Astrocyte of the spinal cord (primary cell): ENCODE measurements at regions not wholly inside any gene's neighbourhood (a gene's known extent, or its start where the extent isn't known, plus 50 kb on each side); places are given as distances from the start of the nearest gene placed in this dataset.
A peak's percentile ranks its signal among the peaks of the same experiment; 100 is the strongest.

ENCODE experiments used
- DNase-seq: peaks from one replicate; pipeline ENCODE4 v3.0.0; 2011; ENCODE audit warnings: low read depth, low spot score
- H3K4me3 ChIP-seq: 2 replicates; pipeline ENCODE4 v1.5.1; 2011; ENCODE audit warnings: low read depth, mild to moderate bottlenecking, low read length, moderate library complexity
- in situ Hi-C: cut with HindIII; loops from 2 replicates; pipeline ENCODE4 v1.10.0; 2017; ENCODE audit warnings: low sequenced_read_pairs
- TF ChIP-seq, protein P1 (sequence below): IDR thresholded peaks from 2 replicates; pipeline ENCODE4 v1.5.1; 2012; ENCODE audit warnings: low read depth, mild to moderate bottlenecking, low read length, inconsistent platforms

DNA sequence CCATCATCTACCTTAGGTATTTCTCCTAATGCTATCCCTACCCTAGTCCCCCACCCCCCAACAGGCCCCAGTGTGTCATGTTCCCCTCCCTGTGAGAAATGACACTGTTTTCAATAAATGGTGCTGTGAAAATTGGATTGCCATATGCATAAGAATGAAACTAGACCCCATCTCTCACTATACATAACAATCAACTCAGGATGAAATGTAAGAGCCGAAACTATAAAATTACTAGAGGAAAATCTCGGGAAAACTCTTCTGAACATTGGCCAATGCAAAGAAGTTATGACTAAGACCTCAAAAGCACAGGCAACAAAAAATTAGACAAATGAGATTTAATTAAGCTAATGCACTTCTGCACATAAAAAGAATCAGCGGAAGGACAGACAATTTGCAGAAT lies 138.2 kb downstream of the SUCLA2 start:
- in situ Hi-C loops = no loop called here
- DNase-seq = no peak
- H3K4me3 ChIP-seq = no peak overlapping the region
- TF ChIP-seq, protein P1, sequence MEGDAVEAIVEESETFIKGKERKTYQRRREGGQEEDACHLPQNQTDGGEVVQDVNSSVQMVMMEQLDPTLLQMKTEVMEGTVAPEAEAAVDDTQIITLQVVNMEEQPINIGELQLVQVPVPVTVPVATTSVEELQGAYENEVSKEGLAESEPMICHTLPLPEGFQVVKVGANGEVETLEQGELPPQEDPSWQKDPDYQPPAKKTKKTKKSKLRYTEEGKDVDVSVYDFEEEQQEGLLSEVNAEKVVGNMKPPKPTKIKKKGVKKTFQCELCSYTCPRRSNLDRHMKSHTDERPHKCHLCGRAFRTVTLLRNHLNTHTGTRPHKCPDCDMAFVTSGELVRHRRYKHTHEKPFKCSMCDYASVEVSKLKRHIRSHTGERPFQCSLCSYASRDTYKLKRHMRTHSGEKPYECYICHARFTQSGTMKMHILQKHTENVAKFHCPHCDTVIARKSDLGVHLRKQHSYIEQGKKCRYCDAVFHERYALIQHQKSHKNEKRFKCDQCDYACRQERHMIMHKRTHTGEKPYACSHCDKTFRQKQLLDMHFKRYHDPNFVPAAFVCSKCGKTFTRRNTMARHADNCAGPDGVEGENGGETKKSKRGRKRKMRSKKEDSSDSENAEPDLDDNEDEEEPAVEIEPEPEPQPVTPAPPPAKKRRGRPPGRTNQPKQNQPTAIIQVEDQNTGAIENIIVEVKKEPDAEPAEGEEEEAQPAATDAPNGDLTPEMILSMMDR = no peak

GRCh38 chr13:47859165-47859564 lies 141.9 kb downstream of the SUCLA2 start:
- peak; percentile 32 for DNase-seq
- in situ Hi-C loops = no loop called here
- TF ChIP-seq, protein P1 = no peak
- H3K4me3 ChIP-seq = no peak overlapping the region

DNA sequence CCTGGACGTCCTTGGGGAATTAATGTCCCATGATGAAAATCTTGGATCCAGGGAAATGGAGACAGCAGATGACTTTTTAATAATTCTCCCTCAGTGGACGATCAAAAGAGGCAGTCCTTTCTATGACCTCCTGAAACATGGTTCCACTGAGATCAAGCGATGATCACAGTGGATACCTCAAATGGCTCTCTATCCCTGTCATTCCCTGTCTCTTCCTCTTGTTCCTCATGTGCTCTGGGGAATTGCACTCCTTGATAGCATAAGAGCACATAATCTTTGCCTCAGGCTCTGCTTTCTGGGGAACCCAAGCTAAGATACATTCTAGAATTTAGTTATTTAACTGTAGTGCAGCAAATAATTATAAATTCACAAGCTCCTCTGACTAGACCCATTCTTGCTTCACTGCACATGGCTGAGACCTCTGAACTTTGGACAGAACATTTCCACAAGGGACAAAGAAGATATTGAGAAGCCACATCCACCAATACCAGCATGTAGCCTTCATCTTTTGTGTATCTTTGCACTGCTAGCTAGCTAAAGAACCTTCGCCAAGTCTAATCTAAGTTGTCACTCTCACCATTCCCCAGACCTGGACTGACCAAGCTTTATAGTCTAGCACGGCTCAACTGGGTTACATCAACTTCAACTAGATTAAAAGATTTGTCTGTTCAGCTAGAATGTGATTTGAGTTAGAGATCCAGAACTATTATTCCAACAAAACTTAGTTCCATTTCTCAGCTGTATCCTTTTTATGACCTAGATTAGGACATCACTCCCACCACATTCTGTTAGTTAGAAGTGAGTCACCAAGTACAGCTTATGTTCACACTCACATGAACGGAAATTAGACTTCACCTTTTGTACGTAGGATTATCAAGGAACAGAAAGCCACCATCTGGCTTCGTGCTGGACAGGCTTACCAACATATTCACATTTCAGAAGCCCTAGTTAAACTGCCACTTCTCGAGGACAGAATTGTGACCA lies 142.7 kb downstream of the SUCLA2 start:
- in situ Hi-C loops = no loop called here
- DNase-seq = peak; percentile 57
- TF ChIP-seq, protein P1 = no peak
- H3K4me3 ChIP-seq = no peak overlapping the region

- no peak overlapping the region for H3K4me3 ChIP-seq
- in situ Hi-C loops = no loop called here
- TF ChIP-seq, protein P1 = no peak
- peak; percentile 62 for DNase-seq
Observed at GRCh38 chr13:47853236-47853635, 147.8 kb downstream of the SUCLA2 start.

- H3K4me3 ChIP-seq = no peak overlapping the region
- TF ChIP-seq, protein P1 = no peak
- in situ Hi-C loops = no loop called here
- no peak for DNase-seq
Observed at GRCh38 chr13:47846886-47847285, 154.2 kb downstream of the SUCLA2 start.

DNA sequence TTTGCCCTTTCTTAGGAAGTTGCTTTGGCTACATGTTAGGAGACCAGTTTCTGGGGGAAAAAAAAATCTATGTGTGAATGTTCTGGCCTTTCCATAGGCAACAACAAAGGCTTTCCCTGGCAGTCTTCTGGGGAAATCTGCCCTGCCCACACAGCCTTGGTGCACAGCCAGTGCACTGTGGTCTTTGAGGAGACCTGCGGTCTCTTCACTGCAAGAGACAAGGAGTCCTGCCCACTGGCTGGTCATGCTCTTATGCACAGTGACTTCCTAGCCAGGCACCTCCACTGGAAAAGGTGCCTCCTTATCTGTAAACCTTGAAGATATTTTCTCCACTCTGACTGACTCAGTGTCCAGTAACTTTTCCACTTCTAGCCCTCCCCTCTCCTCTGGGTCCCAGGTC lies 155.1 kb downstream of the SUCLA2 start:
- in situ Hi-C loops = no loop called here
- H3K4me3 ChIP-seq = no peak overlapping the region
- no peak for DNase-seq
- TF ChIP-seq, protein P1 = no peak
